ENCODE measurements at regions not wholly inside any gene's neighbourhood (a gene's known extent, or its start where the extent isn't known, plus 50 kb on each side); places are given as distances from the start of the nearest gene placed in this dataset.

- no peak for DNase-seq
- no peaks in the 10 kb centered on the region for H3K9me3 ChIP-seq
- TF ChIP-seq, protein P1, sequence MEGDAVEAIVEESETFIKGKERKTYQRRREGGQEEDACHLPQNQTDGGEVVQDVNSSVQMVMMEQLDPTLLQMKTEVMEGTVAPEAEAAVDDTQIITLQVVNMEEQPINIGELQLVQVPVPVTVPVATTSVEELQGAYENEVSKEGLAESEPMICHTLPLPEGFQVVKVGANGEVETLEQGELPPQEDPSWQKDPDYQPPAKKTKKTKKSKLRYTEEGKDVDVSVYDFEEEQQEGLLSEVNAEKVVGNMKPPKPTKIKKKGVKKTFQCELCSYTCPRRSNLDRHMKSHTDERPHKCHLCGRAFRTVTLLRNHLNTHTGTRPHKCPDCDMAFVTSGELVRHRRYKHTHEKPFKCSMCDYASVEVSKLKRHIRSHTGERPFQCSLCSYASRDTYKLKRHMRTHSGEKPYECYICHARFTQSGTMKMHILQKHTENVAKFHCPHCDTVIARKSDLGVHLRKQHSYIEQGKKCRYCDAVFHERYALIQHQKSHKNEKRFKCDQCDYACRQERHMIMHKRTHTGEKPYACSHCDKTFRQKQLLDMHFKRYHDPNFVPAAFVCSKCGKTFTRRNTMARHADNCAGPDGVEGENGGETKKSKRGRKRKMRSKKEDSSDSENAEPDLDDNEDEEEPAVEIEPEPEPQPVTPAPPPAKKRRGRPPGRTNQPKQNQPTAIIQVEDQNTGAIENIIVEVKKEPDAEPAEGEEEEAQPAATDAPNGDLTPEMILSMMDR (IDR thresholded peaks at IDR 0.05): no peak
- TF ChIP-seq EP300 (IDR thresholded peaks at IDR 0.05): no peak
- no peak for TF ChIP-seq POLR2A (IDR thresholded peaks at IDR 0.05)
- H3K27ac ChIP-seq: no peak overlapping the region
- H3K27me3 ChIP-seq: no peaks in the 10 kb centered on the region
- H3K4me3 ChIP-seq: no peak overlapping the region
- no peaks in the 10 kb centered on the region for H3K36me3 ChIP-seq
- H3K4me1 ChIP-seq (ENCODE audit: insufficient read depth): no peaks in the 10 kb centered on the region
- intact Hi-C loops (cut with DNase I): no loop called here
These were observed 414.9 kb downstream of the PTPRU start for GRCh38 chr1:29651246-29651645.

- DNase-seq: no peak
- no peaks in the 10 kb centered on the region for H3K4me1 ChIP-seq (ENCODE audit: insufficient read depth)
- H3K27me3 ChIP-seq: no peaks in the 10 kb centered on the region
- H3K9me3 ChIP-seq: no peaks in the 10 kb centered on the region
- TF ChIP-seq POLR2A (IDR thresholded peaks at IDR 0.05) (no peak), EP300 (IDR thresholded peaks at IDR 0.05) (no peak)
- TF ChIP-seq, protein P1 (IDR thresholded peaks at IDR 0.05): no peak
- no peaks in the 10 kb centered on the region for H3K36me3 ChIP-seq
- H3K27ac ChIP-seq: no peak overlapping the region
- H3K4me3 ChIP-seq: no peak overlapping the region
- WGBS, 3 donors: 63 to 87% (median 79%) methylated on average over 3 of the region's 3 CpGs
- intact Hi-C loops (cut with DNase I): no loop called here
These were observed 414.2 kb downstream of the PTPRU start for GRCh38 chr1:29650476-29650875.

DNA sequence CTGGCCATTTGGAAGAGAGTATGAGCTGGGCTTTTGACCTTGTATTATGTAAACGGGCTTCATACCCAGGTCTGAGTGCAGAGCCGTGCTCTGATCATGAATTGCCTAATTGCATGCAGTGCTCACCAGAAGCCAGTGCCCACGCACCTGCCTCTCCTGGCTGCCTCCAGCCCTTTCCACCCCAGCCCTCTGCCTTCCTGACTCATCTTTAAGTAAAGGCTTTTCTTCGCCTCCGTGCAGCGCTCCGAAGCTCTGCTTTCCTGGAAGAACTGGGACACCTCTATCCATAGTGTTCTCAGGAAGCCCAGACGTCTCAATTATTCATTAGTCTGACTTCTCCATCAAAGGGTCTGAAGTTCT lies 413.7 kb downstream of the PTPRU start:
- DNase-seq: no peak
- Histone ChIP-seq H3K27me3 (no peaks in the 10 kb centered on the region), H3K4me1 (ENCODE audit: insufficient read depth) (no peaks in the 10 kb centered on the region), H3K36me3 (no peaks in the 10 kb centered on the region), H3K4me3 (no peak overlapping the region), H3K27ac (no peak overlapping the region), H3K9me3 (no peaks in the 10 kb centered on the region)
- TF ChIP-seq EP300 (IDR thresholded peaks at IDR 0.05) (no peak), POLR2A (IDR thresholded peaks at IDR 0.05) (no peak)
- TF ChIP-seq, protein P1 (IDR thresholded peaks at IDR 0.05): no peak
- 74 to 78% (median 77%) methylated on average over 8 of the region's 8 CpGs for WGBS, 3 donors
- intact Hi-C loops (cut with DNase I): no loop called here

DNA sequence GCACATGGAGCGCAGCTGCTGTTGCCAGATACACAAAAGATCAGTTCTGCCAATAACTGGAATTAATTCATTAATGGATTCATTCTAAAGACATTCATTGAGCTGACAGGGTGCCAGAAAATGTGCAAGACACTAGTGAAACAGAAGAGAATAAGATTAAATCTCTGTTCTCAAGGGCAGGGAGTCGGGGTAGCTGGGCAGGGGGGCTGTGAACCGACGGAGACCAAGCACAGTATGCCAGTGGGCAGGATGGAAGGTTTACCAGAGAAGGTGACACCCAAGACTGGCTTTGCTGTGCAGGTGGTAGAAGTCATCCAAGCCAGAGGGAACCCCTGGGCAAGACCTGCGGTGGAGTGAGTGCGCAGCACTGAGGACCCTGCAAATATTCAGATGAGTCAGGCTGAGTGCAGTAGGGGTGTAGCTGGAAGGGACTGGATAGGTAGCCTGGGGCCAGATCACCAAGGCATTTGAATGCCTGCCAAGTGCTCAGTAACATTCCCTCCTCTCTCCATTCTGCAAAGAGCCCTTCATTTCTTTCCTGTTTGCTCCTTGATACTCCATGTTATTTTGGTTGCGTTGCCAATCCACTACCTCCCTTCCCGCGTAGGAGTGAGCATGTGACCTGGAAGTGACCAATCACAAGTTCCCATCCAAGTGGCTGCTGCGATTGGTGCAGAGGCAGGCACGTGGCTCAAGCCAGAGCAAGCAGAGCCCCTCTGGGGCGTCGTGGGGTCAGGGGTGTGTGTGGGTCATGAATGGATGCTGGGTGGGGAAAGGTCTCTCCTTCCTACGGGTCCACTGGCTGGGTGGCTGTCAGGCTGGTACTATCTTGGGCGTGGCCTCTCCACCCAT lies 413.1 kb downstream of the PTPRU start:
- TF ChIP-seq EP300 (IDR thresholded peaks at IDR 0.05) (no peak), POLR2A (IDR thresholded peaks at IDR 0.05) (no peak)
- TF ChIP-seq, protein P1 (IDR thresholded peaks at IDR 0.05): no peak
- Histone ChIP-seq H3K27ac (no peak overlapping the region), H3K4me1 (ENCODE audit: insufficient read depth) (no peaks in the 10 kb centered on the region), H3K9me3 (no peaks in the 10 kb centered on the region), H3K27me3 (no peaks in the 10 kb centered on the region), H3K36me3 (no peaks in the 10 kb centered on the region), H3K4me3 (no peak overlapping the region)
- no peak for DNase-seq
- intact Hi-C loops (cut with DNase I): no loop called here
- WGBS, 3 donors: 76 to 83% (median 81%) methylated on average over 15 of the region's 15 CpGs

Data from ovary (tissue), 7 donors.